Body of pancreas (tissue), 4 donors: ENCODE measurements at regions not wholly inside any gene's neighbourhood (a gene's known extent, or its start where the extent isn't known, plus 50 kb on each side); places are given as distances from the start of the nearest gene placed in this dataset.

Experiments used
- ATAC-seq: fragments of 150-250 bp; one replicate; pipeline ENCODE4 v1.9.1; 2016
- DNase-seq, 4 donors: peaks; one replicate each; pipeline ENCODE4 v3.0.0-alpha.2; 2019
- H3K27ac ChIP-seq, 4 donors: fragments of 200-600 bp; sonication (generic); 1 replicate in 3 of 4; 2 replicates in 1 of 4; pipeline versions ENCODE4 v1.5.1 to v1.6.1; 2016 to 2019; ENCODE audit warnings: mild to moderate bottlenecking in 1 of 4, mixed read lengths in 1 of 4, moderate library complexity in 1 of 4
- H3K27me3 ChIP-seq, 2 donors: fragments of 200-600 bp; sonication (generic); one replicate each; pipeline ENCODE4 v1.6.0; 2016; ENCODE audit warnings: mild to moderate bottlenecking in 1 of 2
- H3K36me3 ChIP-seq, 2 donors: fragments of 200-600 bp; sonication (generic); replicated peaks in 1 of 2; 2 replicates each; pipeline ENCODE4 v1.5.1; 2016; ENCODE audit warnings: low read depth in 2 of 2; ENCODE audit not compliant: insufficient read depth in 1 of 2
- H3K4me1 ChIP-seq: fragments of 200-600 bp; sonication (generic); one replicate; pipeline ENCODE4 v1.6.0; 2016
- H3K4me3 ChIP-seq, 2 donors: fragments of 200-600 bp; sonication (generic); 1 replicate in 1 of 2; 2 replicates in 1 of 2; pipeline ENCODE4 v1.5.1; 2016 to 2019
- H3K9me3 ChIP-seq, 3 donors: fragments of 200-600 bp; sonication (generic); 1 replicate in 2 of 3; 2 replicates in 1 of 3; pipeline ENCODE4 v1.5.1; 2016
- POLR2A ChIP-seq, 3 donors: fragments of 450-650 bp; IDR thresholded peaks; one replicate each; pipeline ENCODE4 v1.6.1; 2016; ENCODE audit warnings: antibody characterized with exemption in 3 of 3, mild to moderate bottlenecking in 2 of 3
- WGBS, 2 donors: methylation state at CpG; one replicate each; pipeline ENCODE4 v1.1.5; 2017; 5-methylcytosine and 5-hydroxymethylcytosine counted together
- intact Hi-C: fragments of 100-400 bp; cut with DNase I; formaldehyde crosslinking; loops from one replicate; pipeline ENCODE4 v1.15.1; 2023
- TF ChIP-seq, protein P1 (sequence below), 7 experiments: fragments of 450-650 bp in 4 of 7; fragments of 200-600 bp in 3 of 7; sonication (generic) in 3 of 7; IDR thresholded peaks; one replicate each; pipeline ENCODE4 v1.5.1; 2016 to 2019; ENCODE audit warnings: antibody characterized with exemption in 7 of 7

DNA sequence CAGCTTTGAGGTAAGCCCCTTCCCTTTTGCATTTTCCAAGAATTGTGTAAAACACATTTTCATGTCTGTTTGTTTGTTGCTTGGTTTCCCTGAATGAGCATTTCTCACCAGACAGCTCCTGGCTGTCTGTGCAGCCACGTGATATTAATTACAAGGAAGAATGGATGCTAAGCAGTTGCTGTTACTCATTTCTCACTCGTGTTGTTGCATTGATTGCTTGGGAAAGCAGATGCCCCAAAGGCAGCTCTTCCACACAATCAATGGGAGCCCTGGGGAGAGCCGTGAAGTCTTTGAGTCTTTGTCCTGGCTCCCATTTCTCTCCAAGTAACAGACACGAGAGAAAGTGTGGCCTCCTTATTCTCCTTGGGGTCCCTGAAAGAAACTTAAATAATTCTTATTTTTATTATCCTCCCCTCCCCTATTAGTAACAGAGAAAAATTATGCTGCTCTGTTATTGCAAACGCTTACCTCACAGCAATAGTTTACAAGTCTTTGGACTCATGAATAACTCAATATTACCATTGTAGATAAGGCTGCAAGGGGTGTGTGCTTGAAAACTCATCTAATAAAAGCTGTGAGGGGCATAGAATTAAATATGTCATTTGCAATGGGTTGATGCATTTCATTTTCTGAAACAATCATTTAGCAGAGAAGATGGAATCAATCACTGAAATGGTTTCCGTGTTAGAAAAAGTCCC is 127.7 kb upstream of the CAMK1G start:
- Histone ChIP-seq H3K27ac (no peak overlapping the region), H3K4me1 (no peaks in the 10 kb centered on the region), H3K4me3 (no peak overlapping the region), H3K36me3 (no peaks in the 10 kb centered on the region), H3K27me3 (no peaks in the 10 kb centered on the region), H3K9me3 (peaks cover 0 to under 1% (median 0%) of the 10 kb centered on the region in 3 donors)
- DNase-seq (no peak), ATAC-seq (no peak)
- WGBS, 2 donors: 40 to 49% methylated on average over 6 of the region's 6 CpGs
- TF ChIP-seq, protein P1, sequence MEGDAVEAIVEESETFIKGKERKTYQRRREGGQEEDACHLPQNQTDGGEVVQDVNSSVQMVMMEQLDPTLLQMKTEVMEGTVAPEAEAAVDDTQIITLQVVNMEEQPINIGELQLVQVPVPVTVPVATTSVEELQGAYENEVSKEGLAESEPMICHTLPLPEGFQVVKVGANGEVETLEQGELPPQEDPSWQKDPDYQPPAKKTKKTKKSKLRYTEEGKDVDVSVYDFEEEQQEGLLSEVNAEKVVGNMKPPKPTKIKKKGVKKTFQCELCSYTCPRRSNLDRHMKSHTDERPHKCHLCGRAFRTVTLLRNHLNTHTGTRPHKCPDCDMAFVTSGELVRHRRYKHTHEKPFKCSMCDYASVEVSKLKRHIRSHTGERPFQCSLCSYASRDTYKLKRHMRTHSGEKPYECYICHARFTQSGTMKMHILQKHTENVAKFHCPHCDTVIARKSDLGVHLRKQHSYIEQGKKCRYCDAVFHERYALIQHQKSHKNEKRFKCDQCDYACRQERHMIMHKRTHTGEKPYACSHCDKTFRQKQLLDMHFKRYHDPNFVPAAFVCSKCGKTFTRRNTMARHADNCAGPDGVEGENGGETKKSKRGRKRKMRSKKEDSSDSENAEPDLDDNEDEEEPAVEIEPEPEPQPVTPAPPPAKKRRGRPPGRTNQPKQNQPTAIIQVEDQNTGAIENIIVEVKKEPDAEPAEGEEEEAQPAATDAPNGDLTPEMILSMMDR (IDR thresholded peaks at IDR 0.05): no peak
- no peak for TF ChIP-seq POLR2A (IDR thresholded peaks at IDR 0.05)
- intact Hi-C loops: no loop called here

DNA sequence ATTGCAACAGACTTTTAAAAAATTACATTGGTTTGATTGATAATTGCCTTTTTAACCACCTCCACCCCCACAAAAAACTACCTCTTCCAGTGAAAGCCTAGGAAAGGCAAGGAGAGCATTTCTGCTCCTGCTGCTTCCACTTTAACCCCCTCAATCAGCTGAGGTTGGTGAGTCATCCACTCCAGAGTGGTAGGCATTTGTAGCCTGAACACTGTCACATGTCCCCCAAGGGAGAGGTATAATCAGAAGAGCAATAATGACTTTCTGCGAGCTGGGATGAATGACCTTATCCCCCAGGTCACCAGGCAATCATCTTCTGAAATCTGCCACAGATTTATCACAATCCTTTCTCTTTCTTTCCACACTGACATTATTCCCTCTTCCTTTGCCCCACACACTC is 126.6 kb upstream of the CAMK1G start:
- H3K4me1 ChIP-seq: no peaks in the 10 kb centered on the region
- H3K36me3 ChIP-seq: no peaks in the 10 kb centered on the region
- H3K27me3 ChIP-seq: no peaks in the 10 kb centered on the region
- H3K9me3 ChIP-seq: peaks cover 0 to 8% (median 0%) of the 10 kb centered on the region in 3 donors
- ATAC-seq (no peak), DNase-seq (no peak)
- H3K27ac ChIP-seq: no peak overlapping the region
- no peak overlapping the region for H3K4me3 ChIP-seq
- intact Hi-C loops: no loop called here
- TF ChIP-seq, protein P1 (IDR thresholded peaks at IDR 0.05): no peak
- TF ChIP-seq POLR2A (IDR thresholded peaks at IDR 0.05): no peak
- 50 to 62% methylated on average over 1 of the region's 1 CpG for WGBS, 2 donors

DNA sequence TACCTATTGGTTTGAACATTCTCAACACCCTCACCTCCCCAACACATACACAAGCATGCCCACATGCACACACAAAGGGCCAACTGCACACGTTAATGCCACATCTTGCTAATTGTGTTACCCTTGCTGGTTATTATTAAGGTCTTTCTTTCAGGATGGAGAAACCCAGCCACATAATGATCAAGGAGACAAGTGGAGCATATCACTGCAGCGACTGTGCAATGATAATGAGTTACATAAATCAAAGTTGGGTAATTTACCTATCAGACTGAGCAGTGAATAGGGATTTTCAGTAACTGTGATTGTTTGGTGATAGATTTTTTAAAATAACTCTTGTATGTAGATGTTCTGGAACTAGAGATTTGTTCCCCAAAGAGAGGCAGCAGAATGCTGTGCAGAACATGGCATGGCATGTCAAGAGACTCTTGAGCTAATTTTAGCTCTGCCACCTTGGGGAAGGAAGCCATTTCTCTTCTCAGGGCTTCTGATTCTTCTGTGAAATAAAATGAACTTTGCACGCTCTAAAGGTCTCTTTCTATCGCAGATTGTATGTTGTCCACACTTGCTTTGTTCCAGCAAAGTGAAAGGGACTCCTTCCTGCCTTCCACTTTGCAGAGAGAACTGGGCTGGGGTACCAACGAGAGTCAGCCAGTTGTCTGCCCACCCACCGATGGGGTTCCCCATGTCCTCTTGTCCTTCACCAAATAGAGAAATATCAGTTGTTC is 126.0 kb upstream of the CAMK1G start:
- ATAC-seq (no peak), DNase-seq (no peak)
- H3K36me3 ChIP-seq: no peaks in the 10 kb centered on the region
- no peaks in the 10 kb centered on the region for H3K4me1 ChIP-seq
- H3K27ac ChIP-seq: no peak overlapping the region
- WGBS, 2 donors: 60 to 61% methylated on average over 6 of the region's 6 CpGs
- intact Hi-C loops: no loop called here
- peaks cover 0 to 8% (median 0%) of the 10 kb centered on the region in 3 donors for H3K9me3 ChIP-seq
- TF ChIP-seq, protein P1 (IDR thresholded peaks at IDR 0.05): no peak
- TF ChIP-seq POLR2A (IDR thresholded peaks at IDR 0.05): no peak
- no peak overlapping the region for H3K4me3 ChIP-seq
- no peaks in the 10 kb centered on the region for H3K27me3 ChIP-seq

DNA sequence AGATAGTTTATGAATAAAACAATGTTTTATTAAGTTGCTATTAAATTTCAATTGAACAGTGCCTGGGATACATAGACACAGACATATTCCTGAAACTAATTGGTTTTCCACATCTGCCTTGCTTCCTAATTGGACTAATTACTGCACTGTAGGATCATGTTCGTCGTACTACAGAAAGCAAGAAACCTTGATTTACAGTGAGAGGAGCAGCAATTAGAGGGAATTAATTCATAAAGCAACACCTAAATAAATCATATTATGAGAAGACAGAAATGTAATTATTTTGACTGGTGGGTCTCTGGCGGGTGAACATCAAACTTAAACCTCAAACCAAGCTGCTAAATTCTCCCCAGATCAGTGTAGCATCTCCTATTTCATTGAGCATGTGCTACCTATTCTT is 124.6 kb upstream of the CAMK1G start:
- no peaks in the 10 kb centered on the region for H3K27me3 ChIP-seq
- no peak overlapping the region for H3K27ac ChIP-seq
- peaks cover 0 to 8% (median 0%) of the 10 kb centered on the region in 3 donors for H3K9me3 ChIP-seq
- H3K4me1 ChIP-seq: no peaks in the 10 kb centered on the region
- DNase-seq (no peak), ATAC-seq (no peak)
- 55 to 78% methylated on average over 3 of the region's 3 CpGs for WGBS, 2 donors
- no peak overlapping the region for H3K4me3 ChIP-seq
- H3K36me3 ChIP-seq: no peaks in the 10 kb centered on the region
- intact Hi-C loops: no loop called here
- TF ChIP-seq, protein P1 (IDR thresholded peaks at IDR 0.05): no peak
- no peak for TF ChIP-seq POLR2A (IDR thresholded peaks at IDR 0.05)
